Type B pancreatic cell (in vitro differentiated cells): ENCODE measurements at regions not wholly inside any gene's neighbourhood (a gene's known extent, or its start where the extent isn't known, plus 50 kb on each side); places are given as distances from the start of the nearest gene placed in this dataset.

ENCODE experiments used
- DNase-seq: peaks from one replicate; pipeline ENCODE4 v3.0.0; 2021; ENCODE audit warnings: mixed read lengths; ENCODE audit not compliant: unreplicated experiment; ENCODE audit errors: extremely low spot score
- H3K27ac Mint-ChIP-seq: 2 replicates; pipeline ENCODE4 v1.8.0; 2021; ENCODE audit warnings: mild to moderate bottlenecking, mixed read lengths
- H3K27me3 Mint-ChIP-seq: 2 replicates; pipeline ENCODE4 v1.8.0; 2021; ENCODE audit warnings: mixed read lengths
- H3K36me3 Mint-ChIP-seq: 2 replicates; pipeline ENCODE4 v1.8.0; 2021; ENCODE audit warnings: mixed read lengths
- H3K4me1 Mint-ChIP-seq: one replicate; pipeline ENCODE4 v1.8.0; 2021; ENCODE audit warnings: mixed read lengths; ENCODE audit not compliant: unreplicated experiment
- H3K4me3 Mint-ChIP-seq: 2 replicates; pipeline ENCODE4 v1.8.0; 2021; ENCODE audit warnings: mild to moderate bottlenecking, mixed read lengths
- H3K9me3 Mint-ChIP-seq: 2 replicates; pipeline ENCODE4 v1.8.0; 2021; ENCODE audit warnings: mixed read lengths
- TF ChIP-seq, protein P1 (sequence below): fragments of 200-600 bp; sonication (generic); conservative IDR thresholded peaks from 2 replicates; pipeline ENCODE4 v1.5.0; 2021; ENCODE audit warnings: antibody characterized with exemption, mild to moderate bottlenecking

GRCh38 chr17:74055508-74056160 is 147.8 kb upstream of the RPL38 start:
- Mint-ChIP-seq H3K4me3 (no peak overlapping the region), H3K4me1 (peaks cover 14% of the 10 kb centered on the region), H3K27me3 (peaks cover 39% of the 10 kb centered on the region), H3K36me3 (no peaks in the 10 kb centered on the region), H3K27ac (no peak overlapping the region), H3K9me3 (peaks cover 4% of the 10 kb centered on the region)
- no peak for DNase-seq
- TF ChIP-seq, protein P1, sequence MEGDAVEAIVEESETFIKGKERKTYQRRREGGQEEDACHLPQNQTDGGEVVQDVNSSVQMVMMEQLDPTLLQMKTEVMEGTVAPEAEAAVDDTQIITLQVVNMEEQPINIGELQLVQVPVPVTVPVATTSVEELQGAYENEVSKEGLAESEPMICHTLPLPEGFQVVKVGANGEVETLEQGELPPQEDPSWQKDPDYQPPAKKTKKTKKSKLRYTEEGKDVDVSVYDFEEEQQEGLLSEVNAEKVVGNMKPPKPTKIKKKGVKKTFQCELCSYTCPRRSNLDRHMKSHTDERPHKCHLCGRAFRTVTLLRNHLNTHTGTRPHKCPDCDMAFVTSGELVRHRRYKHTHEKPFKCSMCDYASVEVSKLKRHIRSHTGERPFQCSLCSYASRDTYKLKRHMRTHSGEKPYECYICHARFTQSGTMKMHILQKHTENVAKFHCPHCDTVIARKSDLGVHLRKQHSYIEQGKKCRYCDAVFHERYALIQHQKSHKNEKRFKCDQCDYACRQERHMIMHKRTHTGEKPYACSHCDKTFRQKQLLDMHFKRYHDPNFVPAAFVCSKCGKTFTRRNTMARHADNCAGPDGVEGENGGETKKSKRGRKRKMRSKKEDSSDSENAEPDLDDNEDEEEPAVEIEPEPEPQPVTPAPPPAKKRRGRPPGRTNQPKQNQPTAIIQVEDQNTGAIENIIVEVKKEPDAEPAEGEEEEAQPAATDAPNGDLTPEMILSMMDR, result no peak

DNA sequence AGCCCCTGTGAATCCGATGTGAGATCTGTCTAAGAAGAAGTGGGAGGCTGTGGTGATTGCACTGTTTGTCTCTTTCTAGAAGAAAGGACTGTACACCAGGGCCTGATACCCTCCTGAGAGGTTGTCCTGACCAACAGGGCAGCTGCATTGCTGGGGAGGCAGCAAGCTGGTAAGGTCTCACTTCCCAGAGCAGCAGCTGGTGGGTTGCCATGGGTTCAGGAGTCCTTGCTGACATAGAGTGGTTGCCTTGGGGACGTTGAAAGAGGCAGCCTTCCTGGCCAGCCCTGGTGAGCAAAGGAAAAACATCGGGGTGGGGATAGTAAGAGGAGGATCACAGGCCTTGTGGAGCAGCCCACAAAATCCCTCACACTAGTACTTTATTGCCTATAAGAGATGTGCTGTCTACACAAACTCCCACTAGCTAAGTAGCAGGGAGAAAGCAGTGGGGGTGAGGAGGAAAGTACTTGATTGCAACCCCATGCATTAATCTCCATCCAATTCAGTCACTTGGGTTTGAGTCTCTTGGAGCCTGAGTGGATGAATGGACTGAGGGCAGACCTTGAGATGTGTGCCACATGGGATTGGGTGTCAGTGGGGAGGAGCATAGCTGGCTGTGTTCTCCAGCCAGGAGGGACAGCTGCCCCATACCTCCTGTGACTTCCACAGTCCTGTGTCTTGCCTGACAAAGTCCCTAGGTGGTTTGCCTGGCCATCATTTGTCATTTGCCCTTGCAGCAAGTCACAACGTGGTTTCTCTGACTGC is 143.8 kb upstream of the RPL38 start:
- TF ChIP-seq, protein P1, result no peak
- H3K27ac Mint-ChIP-seq, result no peak overlapping the region
- H3K36me3 Mint-ChIP-seq, result no peaks in the 10 kb centered on the region
- no peak overlapping the region for H3K4me3 Mint-ChIP-seq
- no peaks in the 10 kb centered on the region for H3K4me1 Mint-ChIP-seq
- DNase-seq, result no peak
- peaks cover 25% of the 10 kb centered on the region for H3K27me3 Mint-ChIP-seq
- H3K9me3 Mint-ChIP-seq, result peaks cover 4% of the 10 kb centered on the region

- TF ChIP-seq, protein P1, result no peak
- peaks cover 3% of the 10 kb centered on the region for H3K9me3 Mint-ChIP-seq
- H3K4me3 Mint-ChIP-seq, result no peak overlapping the region
- peaks cover 19% of the 10 kb centered on the region for H3K27me3 Mint-ChIP-seq
- DNase-seq, result no peak
- H3K27ac Mint-ChIP-seq, result no peak overlapping the region
- no peaks in the 10 kb centered on the region for H3K4me1 Mint-ChIP-seq
- H3K36me3 Mint-ChIP-seq, result no peaks in the 10 kb centered on the region
These were observed 141.7 kb upstream of the RPL38 start for GRCh38 chr17:74061758-74062157.

- peaks cover 15% of the 10 kb centered on the region for H3K27me3 Mint-ChIP-seq
- no peak for DNase-seq
- no peak overlapping the region for H3K4me3 Mint-ChIP-seq
- TF ChIP-seq, protein P1, result no peak
- no peaks in the 10 kb centered on the region for H3K4me1 Mint-ChIP-seq
- H3K36me3 Mint-ChIP-seq, result no peaks in the 10 kb centered on the region
- H3K27ac Mint-ChIP-seq, result no peak overlapping the region
- no peaks in the 10 kb centered on the region for H3K9me3 Mint-ChIP-seq
These were observed 141.2 kb upstream of the RPL38 start for GRCh38 chr17:74062234-74062633.

- H3K4me3 Mint-ChIP-seq, result no peak overlapping the region
- H3K27ac Mint-ChIP-seq, result no peak overlapping the region
- H3K4me1 Mint-ChIP-seq, result no peaks in the 10 kb centered on the region
- no peaks in the 10 kb centered on the region for H3K36me3 Mint-ChIP-seq
- no peak for DNase-seq
- TF ChIP-seq, protein P1, result no peak
- peaks cover 15% of the 10 kb centered on the region for H3K27me3 Mint-ChIP-seq
- H3K9me3 Mint-ChIP-seq, result no peaks in the 10 kb centered on the region
These were observed 140.0 kb upstream of the RPL38 start for GRCh38 chr17:74063439-74063838.
